PC-3 (cell line): ENCODE measurements at regions not wholly inside any gene's neighbourhood (a gene's known extent, or its start where the extent isn't known, plus 50 kb on each side); places are given as distances from the start of the nearest gene placed in this dataset.

Experiments
- ATAC-seq: fragments of 200-7000 bp; cut with Tn5 transposase; 2 replicates; pipeline ENCODE4 v1.9.1; 2020; ENCODE audit warnings: mild to moderate bottlenecking, moderate library complexity
- BruUV-seq: library from RNA; stranded (reverse); fragments of 400-500 nt; replicated peaks from 2 replicates; lab custom pipeline; 2021; lab: Mats Ljungman, UMichigan
- CTCF ChIA-PET: fragments of 300-600 bp; sonication (Branson Sonifier 250); formaldehyde crosslinking; loops from one replicate; lab custom pipeline; 2022; ENCODE audit warnings: antibody characterized with exemption; lab: Charles Lee
- POLR2A ChIA-PET: fragments of 300-600 bp; sonication (Branson Sonifier 250); formaldehyde crosslinking; loops from one replicate; lab custom pipeline; 2022; ENCODE audit warnings: antibody characterized with exemption; ENCODE audit not compliant: unreplicated experiment; lab: Charles Lee
- DNase-seq: peaks from one replicate; pipeline ENCODE4 v3.0.0-alpha.2; 2015
- H2AFZ ChIP-seq: fragments of 300-600 bp; sonication (generic); 2 replicates; pipeline ENCODE4 v1.6.0; 2016; ENCODE audit warnings: antibody characterized with exemption, low read length
- H3F3A ChIP-seq: fragments of 300-600 bp; sonication (generic); one replicate; pipeline ENCODE4 v1.6.0; 2017; ENCODE audit warnings: antibody characterized with exemption, low read length, control low read depth, mild to moderate bottlenecking; ENCODE audit not compliant: unreplicated experiment
- H3K27ac ChIP-seq: fragments of 300-600 bp; sonication (generic); 2 replicates; pipeline ENCODE4 v1.5.1; 2016; ENCODE audit warnings: mild to moderate bottlenecking, low read length
- H3K27me3 ChIP-seq: fragments of 300-600 bp; sonication (generic); 2 replicates; pipeline ENCODE4 v1.6.1; 2016; ENCODE audit warnings: low read length, mixed read lengths
- H3K36me3 ChIP-seq: fragments of 300-600 bp; sonication (generic); 2 replicates; pipeline ENCODE4 v1.6.1; 2016; ENCODE audit warnings: low read depth, mixed run types, low read length, mixed read lengths
- H3K4me1 ChIP-seq: fragments of 300-600 bp; sonication (generic); 2 replicates; pipeline ENCODE4 v1.5.1; 2016; ENCODE audit warnings: low read length; ENCODE audit not compliant: insufficient read depth
- H3K4me2 ChIP-seq: fragments of 300-600 bp; sonication (generic); 2 replicates; pipeline ENCODE4 v1.6.0; 2016; ENCODE audit warnings: low read length
- H3K4me3 ChIP-seq: fragments of 300-600 bp; sonication (generic); 2 replicates; pipeline ENCODE4 v1.5.1; 2016; ENCODE audit warnings: mild to moderate bottlenecking, low read length, mixed read lengths
- H3K79me2 ChIP-seq: fragments of 300-600 bp; sonication (generic); 2 replicates; pipeline ENCODE4 v1.6.1; 2017; ENCODE audit warnings: low read length, mixed read lengths
- H3K9ac ChIP-seq: fragments of 300-600 bp; sonication (generic); 2 replicates; pipeline ENCODE4 v1.6.0; 2016; ENCODE audit warnings: mild to moderate bottlenecking, low read length
- H3K9me2 ChIP-seq: fragments of 300-600 bp; sonication (generic); replicated peaks from 2 replicates; pipeline ENCODE4 v1.6.1; 2016; ENCODE audit warnings: mixed run types, low read length, mixed read lengths
- H3K9me3 ChIP-seq: fragments of 300-600 bp; sonication (generic); 2 replicates; pipeline ENCODE4 v1.6.1; 2016; ENCODE audit warnings: low read length, mixed read lengths
- H4K20me1 ChIP-seq: fragments of 300-600 bp; sonication (generic); 2 replicates; pipeline ENCODE4 v1.6.1; 2016; ENCODE audit warnings: low read length, mixed read lengths
- CTCF ChIP-seq: fragments of 300-600 bp; sonication (generic); conservative IDR thresholded peaks from 2 replicates; pipeline ENCODE4 v1.5.1; 2017; ENCODE audit warnings: antibody characterized with exemption, low read depth, mild to moderate bottlenecking, low read length
- EZH2 ChIP-seq: fragments of 300-600 bp; sonication (generic); IDR thresholded peaks from one replicate; pipeline ENCODE4 v1.6.1; 2017; ENCODE audit warnings: antibody characterized with exemption, mild to moderate bottlenecking, low read length; ENCODE audit not compliant: unreplicated experiment
- EZH2phosphoT487 ChIP-seq: fragments of 300-600 bp; sonication (generic); IDR thresholded peaks from 2 replicates; pipeline ENCODE4 v1.6.1; 2018; ENCODE audit warnings: mild to moderate bottlenecking, antibody characterized with exemption, low read length, borderline replicate concordance
- intact Hi-C: fragments of 100-400 bp; cut with micrococcal nuclease; formaldehyde crosslinking; loops from 2 replicates; pipeline ENCODE4 v1.9.0; 2023

- POLR2A ChIA-PET, result no interaction called here
- no peaks in the 10 kb centered on the region for H3K27me3 ChIP-seq
- BruUV-seq, result no TSS peak
- H3K27ac ChIP-seq, result no peak overlapping the region
- intact Hi-C loops, result no loop called here
- H3K9ac ChIP-seq, result no peak overlapping the region
- ATAC-seq, result no peak
- no peaks in the 10 kb centered on the region for H3F3A ChIP-seq
- no peaks in the 10 kb centered on the region for H3K79me2 ChIP-seq
- no peak overlapping the region for H3K4me2 ChIP-seq
- H3K4me1 ChIP-seq, result no peaks in the 10 kb centered on the region
- H3K36me3 ChIP-seq, result no peaks in the 10 kb centered on the region
- no peak for TF ChIP-seq EZH2phosphoT487
- no peak for TF ChIP-seq CTCF
- no peak for TF ChIP-seq EZH2
- 0 out of 2 replicates have a peak, but pooled peaks cover 6% of the 10 kb centered on the region for H3K9me3 ChIP-seq
- H4K20me1 ChIP-seq, result no peaks in the 10 kb centered on the region
- H3K4me3 ChIP-seq, result no peak overlapping the region
- H3K9me2 ChIP-seq, result no peaks in the 10 kb centered on the region
- CTCF ChIA-PET, result no interaction called here
- DNase-seq, result no peak
- no peak overlapping the region for H2AFZ ChIP-seq
Measured at GRCh38 chr3:20490996-20491395, 305.0 kb upstream of the SGO1 start.

GRCh38 chr3:20488151-20488550, 302.1 kb upstream of the SGO1 start:
- DNase-seq (no peak), ATAC-seq (no peak)
- H3F3A ChIP-seq, result no peaks in the 10 kb centered on the region
- no peaks in the 10 kb centered on the region for H4K20me1 ChIP-seq
- no peak overlapping the region for H3K9ac ChIP-seq
- no peak overlapping the region for H3K27ac ChIP-seq
- no peaks in the 10 kb centered on the region for H3K9me2 ChIP-seq
- ChIA-PET POLR2A (no interaction called here), CTCF (no interaction called here)
- H3K9me3 ChIP-seq, result peaks cover 17% of the 10 kb centered on the region; the same call in 1 of the 2 replicates
- H2AFZ ChIP-seq, result no peak overlapping the region
- intact Hi-C loops, result no loop called here
- H3K4me3 ChIP-seq, result no peak overlapping the region
- TF ChIP-seq EZH2phosphoT487, result no peak
- TF ChIP-seq EZH2, result no peak
- TF ChIP-seq CTCF, result no peak
- no peaks in the 10 kb centered on the region for H3K79me2 ChIP-seq
- no peaks in the 10 kb centered on the region for H3K4me1 ChIP-seq
- H3K4me2 ChIP-seq, result no peak overlapping the region
- BruUV-seq, result no TSS peak
- no peaks in the 10 kb centered on the region for H3K36me3 ChIP-seq
- no peaks in the 10 kb centered on the region for H3K27me3 ChIP-seq

DNA sequence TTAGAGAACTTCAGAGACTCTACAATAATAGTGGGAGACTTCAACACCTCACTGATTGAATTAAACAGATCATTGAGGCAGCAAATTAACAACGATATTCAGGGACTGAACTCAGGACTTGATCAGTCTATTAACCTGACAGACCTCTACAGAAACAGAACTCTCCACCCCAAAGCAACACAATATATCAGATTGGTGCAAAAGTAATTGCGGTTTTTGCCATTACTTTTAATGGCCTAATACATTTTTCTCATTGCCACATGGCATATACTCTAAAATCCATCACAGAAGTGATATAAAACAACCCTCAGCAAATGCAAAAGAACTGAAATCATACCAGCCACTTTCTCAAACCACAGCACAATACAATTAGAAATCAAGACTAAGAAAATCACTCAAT, 298.1 kb upstream of the SGO1 start:
- Histone ChIP-seq H4K20me1 (no peaks in the 10 kb centered on the region), H3K27ac (no peak overlapping the region), H2AFZ (no peak overlapping the region), H3K4me3 (no peak overlapping the region), H3K9ac (no peak overlapping the region), H3K4me1 (no peaks in the 10 kb centered on the region), H3K9me2 (no peaks in the 10 kb centered on the region), H3K36me3 (no peaks in the 10 kb centered on the region), H3K27me3 (no peaks in the 10 kb centered on the region), H3F3A (no peaks in the 10 kb centered on the region), H3K4me2 (no peak overlapping the region), H3K9me3 (peaks cover 14% of the 10 kb centered on the region; the same call in 1 of the 2 replicates), H3K79me2 (no peaks in the 10 kb centered on the region)
- DNase-seq, result no peak
- BruUV-seq, result no TSS peak
- TF ChIP-seq EZH2 (no peak), EZH2phosphoT487 (no peak), CTCF (no peak)
- CTCF ChIA-PET, result no interaction called here
- POLR2A ChIA-PET, result no interaction called here
- intact Hi-C loops, result no loop called here
- no peak for ATAC-seq
